Central memory CD8-positive, alpha-beta T cell (primary cell): ENCODE measurements at regions not wholly inside any gene's neighbourhood (a gene's known extent, or its start where the extent isn't known, plus 50 kb on each side); places are given as distances from the start of the nearest gene placed in this dataset.

Experiments used
- ATAC-seq: fragments of 150-1000 bp; cut with Tn5 transposase; replicated peaks from 2 replicates; pipeline ENCODE4 v1.10.0; 2022; ENCODE audit warnings: mild to moderate bottlenecking, moderate FRiP score, moderate number of reproducible peaks; ENCODE audit not compliant: poor library complexity, severe bottlenecking; ENCODE audit errors: extremely low read depth
- DNase-seq, 2 donors: peaks; one replicate each; pipeline ENCODE4 v3.0.0; 2021; ENCODE audit warnings: low spot score in 2 of 2
- H3K27ac Mint-ChIP-seq: one replicate; pipeline ENCODE4 v1.8.0; 2022; ENCODE audit warnings: low read depth, mild to moderate bottlenecking, moderate library complexity, mixed read lengths
- H3K27me3 Mint-ChIP-seq: one replicate; pipeline ENCODE4 v1.8.0; 2022; ENCODE audit warnings: mixed read lengths
- H3K36me3 Mint-ChIP-seq: one replicate; pipeline ENCODE4 v1.8.0; 2022; ENCODE audit warnings: mild to moderate bottlenecking, moderate library complexity, mixed read lengths; ENCODE audit not compliant: insufficient read depth
- H3K4me1 Mint-ChIP-seq: one replicate; pipeline ENCODE4 v1.8.0; 2022; ENCODE audit warnings: mixed read lengths
- H3K4me3 Mint-ChIP-seq: one replicate; pipeline ENCODE4 v1.8.0; 2022; ENCODE audit warnings: mild to moderate bottlenecking, moderate library complexity, mixed read lengths
- H3K9me3 Mint-ChIP-seq: one replicate; pipeline ENCODE4 v1.8.0; 2022; ENCODE audit warnings: mixed read lengths

DNA sequence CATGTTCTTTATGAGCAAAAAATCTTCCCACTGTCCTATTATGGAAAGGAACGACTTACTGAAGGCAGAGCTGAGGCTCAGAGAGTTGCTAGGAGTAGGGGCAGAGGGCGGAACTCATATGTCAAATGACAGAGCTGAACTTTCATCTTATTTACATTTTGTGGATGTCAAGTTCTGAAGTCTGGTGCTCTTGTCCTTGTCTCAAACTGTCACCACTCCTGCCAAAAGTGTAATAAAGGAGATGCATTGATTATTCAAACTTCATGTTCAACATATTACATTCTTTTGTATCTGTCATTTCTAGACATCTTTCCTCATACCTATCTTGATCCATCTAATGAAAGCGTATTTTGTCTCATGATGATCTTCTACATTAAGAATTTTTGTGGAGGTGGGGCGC lies 57.1 kb upstream of the C11orf87 start:
- DNase-seq (no peak), ATAC-seq (no peak)
- H3K27me3 Mint-ChIP-seq: no peaks in the 10 kb centered on the region
- no peak overlapping the region for H3K27ac Mint-ChIP-seq
- no peaks in the 10 kb centered on the region for H3K4me1 Mint-ChIP-seq
- no peak overlapping the region for H3K4me3 Mint-ChIP-seq
- H3K36me3 Mint-ChIP-seq: peaks cover 1% of the 10 kb centered on the region
- H3K9me3 Mint-ChIP-seq: peaks cover 11% of the 10 kb centered on the region

DNA sequence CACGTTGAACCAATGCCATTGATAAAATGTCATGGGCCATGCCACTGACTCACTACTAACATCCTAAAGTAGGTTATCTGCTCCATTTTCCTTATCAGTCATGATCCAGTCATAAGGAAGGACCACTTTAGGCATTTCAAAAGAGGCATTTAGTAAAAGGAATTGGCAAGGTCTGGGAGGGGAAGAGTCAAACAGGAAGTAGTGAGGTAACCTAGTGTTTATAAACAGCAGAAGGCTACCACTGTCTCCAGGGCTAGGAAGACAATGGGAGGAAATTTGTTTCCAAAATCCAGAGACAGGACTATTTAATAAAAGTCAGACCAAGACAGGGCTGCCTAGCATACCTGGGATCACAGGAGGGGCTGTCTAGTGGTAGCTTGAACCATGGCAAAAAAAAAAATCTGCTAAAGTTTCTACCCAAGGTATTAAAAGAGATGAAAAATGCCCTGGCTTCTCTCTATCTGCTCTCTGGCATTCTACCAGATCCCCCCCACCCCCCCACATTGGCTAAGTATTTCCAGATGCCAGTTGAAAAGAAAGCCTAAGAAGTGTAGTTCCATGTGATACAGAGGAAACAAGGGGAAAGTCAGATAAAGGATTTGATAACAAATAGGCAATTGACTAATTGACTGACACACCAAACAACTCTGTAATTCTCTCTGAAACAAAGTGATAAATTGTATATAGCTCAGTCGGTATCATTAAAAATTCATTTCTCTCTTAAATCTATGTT lies 50.4 kb upstream of the C11orf87 start:
- Mint-ChIP-seq H3K27ac (no peak overlapping the region), H3K27me3 (no peaks in the 10 kb centered on the region), H3K9me3 (peaks cover 19% of the 10 kb centered on the region), H3K4me1 (no peaks in the 10 kb centered on the region), H3K36me3 (no peaks in the 10 kb centered on the region), H3K4me3 (no peak overlapping the region)
- DNase-seq (no peak), ATAC-seq (no peak)
